ENCODE measurements at regions not wholly inside any gene's neighbourhood (a gene's known extent, or its start where the extent isn't known, plus 50 kb on each side); places are given as distances from the start of the nearest gene placed in this dataset.

DNA sequence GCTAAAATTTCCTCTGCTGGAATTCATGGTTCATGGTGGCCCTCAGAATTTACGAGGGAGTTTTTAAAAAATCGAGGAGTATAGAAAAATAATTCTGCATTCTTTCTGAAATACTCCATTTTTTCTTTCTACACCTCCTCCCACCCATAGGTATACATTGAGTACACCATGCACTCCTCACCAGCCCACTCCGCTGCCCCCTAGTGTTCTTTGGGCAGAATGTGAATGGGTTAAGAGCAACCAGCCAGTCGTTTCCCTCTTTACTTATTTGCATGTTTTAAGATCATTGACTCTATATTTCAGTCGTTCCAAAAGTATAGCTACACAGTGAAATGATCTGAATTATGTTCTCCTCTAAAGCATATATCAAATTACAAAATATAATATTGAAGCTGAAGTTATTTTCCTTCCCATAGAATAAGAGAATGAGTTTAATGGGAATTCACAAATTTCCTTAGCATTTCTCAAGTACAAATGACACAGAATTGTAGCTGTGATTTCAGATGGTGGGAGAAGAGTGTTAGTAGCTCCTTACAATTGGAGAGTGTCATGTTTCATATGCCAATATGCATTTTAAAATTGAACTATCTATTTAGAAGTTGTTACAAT, 977.7 kb upstream of the SLC35B3 start:
- TF ChIP-seq, protein P1, sequence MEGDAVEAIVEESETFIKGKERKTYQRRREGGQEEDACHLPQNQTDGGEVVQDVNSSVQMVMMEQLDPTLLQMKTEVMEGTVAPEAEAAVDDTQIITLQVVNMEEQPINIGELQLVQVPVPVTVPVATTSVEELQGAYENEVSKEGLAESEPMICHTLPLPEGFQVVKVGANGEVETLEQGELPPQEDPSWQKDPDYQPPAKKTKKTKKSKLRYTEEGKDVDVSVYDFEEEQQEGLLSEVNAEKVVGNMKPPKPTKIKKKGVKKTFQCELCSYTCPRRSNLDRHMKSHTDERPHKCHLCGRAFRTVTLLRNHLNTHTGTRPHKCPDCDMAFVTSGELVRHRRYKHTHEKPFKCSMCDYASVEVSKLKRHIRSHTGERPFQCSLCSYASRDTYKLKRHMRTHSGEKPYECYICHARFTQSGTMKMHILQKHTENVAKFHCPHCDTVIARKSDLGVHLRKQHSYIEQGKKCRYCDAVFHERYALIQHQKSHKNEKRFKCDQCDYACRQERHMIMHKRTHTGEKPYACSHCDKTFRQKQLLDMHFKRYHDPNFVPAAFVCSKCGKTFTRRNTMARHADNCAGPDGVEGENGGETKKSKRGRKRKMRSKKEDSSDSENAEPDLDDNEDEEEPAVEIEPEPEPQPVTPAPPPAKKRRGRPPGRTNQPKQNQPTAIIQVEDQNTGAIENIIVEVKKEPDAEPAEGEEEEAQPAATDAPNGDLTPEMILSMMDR (conservative IDR thresholded peaks at IDR 0.05; ENCODE audit: low read depth, low read length): peak; percentile 91
- no peak for TF ChIP-seq EZH2 (IDR thresholded peaks at IDR 0.05; ENCODE audit: borderline replicate concordance, low read depth, low read length, poor library complexity, severe bottlenecking)

All from A673 (cell line).